DND-41 (cell line): ENCODE measurements at regions not wholly inside any gene's neighbourhood (a gene's known extent, or its start where the extent isn't known, plus 50 kb on each side); places are given as distances from the start of the nearest gene placed in this dataset.

Source experiments
- ATAC-seq: fragments of 200-7000 bp; cut with Tn5 transposase; 3 replicates; pipeline ENCODE4 v1.9.1; 2021; ENCODE audit warnings: low read depth; ENCODE audit not compliant: insufficient read depth
- DNase-seq: peaks from one replicate; pipeline ENCODE4 v3.0.0-alpha.2; 2020
- H2AFZ ChIP-seq: 2 replicates; pipeline ENCODE4 v1.6.0; 2012; ENCODE audit warnings: low read depth, low read length
- H3K27ac ChIP-seq: 2 replicates; pipeline ENCODE4 v1.5.1; 2012; ENCODE audit warnings: low read length, inconsistent platforms
- H3K27me3 ChIP-seq: fragments of 200-600 bp; sonication (generic); 2 replicates; pipeline ENCODE4 v1.6.0; 2012; ENCODE audit warnings: low read length, mild to moderate bottlenecking, inconsistent platforms; ENCODE audit not compliant: insufficient read depth, poor library complexity
- H3K36me3 ChIP-seq: 2 replicates; pipeline ENCODE4 v1.5.1; 2012; ENCODE audit warnings: low read length, inconsistent platforms; ENCODE audit not compliant: insufficient read depth
- H3K4me1 ChIP-seq: 2 replicates; pipeline ENCODE4 v1.5.1; 2012; ENCODE audit warnings: mild to moderate bottlenecking, low read length; ENCODE audit not compliant: insufficient read depth
- H3K4me2 ChIP-seq: 2 replicates; pipeline ENCODE4 v1.6.0; 2012; ENCODE audit warnings: mild to moderate bottlenecking, moderate library complexity, low read length, inconsistent platforms; ENCODE audit not compliant: insufficient read depth
- H3K4me3 ChIP-seq, 2 experiments: fragments of 200-600 bp in 1 of 2; shearing (Covaris generic) in 1 of 2; 2 replicates each; pipeline ENCODE4 v1.5.1; 2012 to 2016; ENCODE audit warnings: inconsistent platforms in 2 of 2, low read length in 2 of 2, mild to moderate bottlenecking in 2 of 2, low read depth in 1 of 2, moderate library complexity in 1 of 2
- H3K79me2 ChIP-seq: 2 replicates; pipeline ENCODE4 v1.6.0; 2012; ENCODE audit warnings: low read length, inconsistent platforms; ENCODE audit not compliant: insufficient read depth
- H3K9ac ChIP-seq: 2 replicates; pipeline ENCODE4 v1.6.0; 2012; ENCODE audit warnings: low read depth, mild to moderate bottlenecking, inconsistent platforms, low read length, moderate library complexity
- H3K9me3 ChIP-seq: 2 replicates; pipeline ENCODE4 v1.5.1; 2012; ENCODE audit warnings: low read length, moderate library complexity, mild to moderate bottlenecking, inconsistent platforms; ENCODE audit not compliant: insufficient read depth, severe bottlenecking
- H4K20me1 ChIP-seq: 2 replicates; pipeline ENCODE4 v1.6.0; 2012; ENCODE audit warnings: low read length; ENCODE audit not compliant: insufficient read depth
- EZH2 ChIP-seq: IDR thresholded peaks from 3 replicates; pipeline ENCODE4 v1.6.1; 2012; ENCODE audit warnings: borderline replicate concordance, low read depth, mild to moderate bottlenecking, moderate library complexity, low read length, inconsistent platforms; ENCODE audit not compliant: severe bottlenecking
- TF ChIP-seq, protein P1 (sequence below): IDR thresholded peaks from 2 replicates; pipeline ENCODE4 v1.5.1; 2012; ENCODE audit warnings: borderline replicate concordance, low read length, moderate library complexity, mild to moderate bottlenecking; ENCODE audit not compliant: poor library complexity, severe bottlenecking; ENCODE audit errors: extremely low read depth

DNA sequence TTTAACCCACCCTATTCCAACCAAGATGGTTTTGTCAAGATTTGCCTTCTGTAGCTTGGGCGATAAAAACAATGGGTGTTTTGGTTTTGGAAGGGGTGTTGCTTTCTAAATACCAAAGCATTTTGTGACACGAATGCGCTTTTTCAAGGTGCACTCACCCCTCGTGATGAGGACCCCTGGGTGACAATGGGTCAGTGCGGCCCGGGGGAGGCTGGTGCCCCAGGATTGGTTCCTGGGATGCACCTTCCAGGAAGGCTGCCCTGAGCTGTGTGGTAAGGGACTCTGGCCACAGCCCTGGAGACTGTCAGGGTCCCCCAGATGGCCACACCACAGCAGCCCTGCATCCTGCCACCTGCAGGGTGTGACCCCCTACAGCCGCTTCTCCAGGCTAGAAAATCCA, 180.6 kb upstream of the MYL2 start:
- TF ChIP-seq, protein P1, sequence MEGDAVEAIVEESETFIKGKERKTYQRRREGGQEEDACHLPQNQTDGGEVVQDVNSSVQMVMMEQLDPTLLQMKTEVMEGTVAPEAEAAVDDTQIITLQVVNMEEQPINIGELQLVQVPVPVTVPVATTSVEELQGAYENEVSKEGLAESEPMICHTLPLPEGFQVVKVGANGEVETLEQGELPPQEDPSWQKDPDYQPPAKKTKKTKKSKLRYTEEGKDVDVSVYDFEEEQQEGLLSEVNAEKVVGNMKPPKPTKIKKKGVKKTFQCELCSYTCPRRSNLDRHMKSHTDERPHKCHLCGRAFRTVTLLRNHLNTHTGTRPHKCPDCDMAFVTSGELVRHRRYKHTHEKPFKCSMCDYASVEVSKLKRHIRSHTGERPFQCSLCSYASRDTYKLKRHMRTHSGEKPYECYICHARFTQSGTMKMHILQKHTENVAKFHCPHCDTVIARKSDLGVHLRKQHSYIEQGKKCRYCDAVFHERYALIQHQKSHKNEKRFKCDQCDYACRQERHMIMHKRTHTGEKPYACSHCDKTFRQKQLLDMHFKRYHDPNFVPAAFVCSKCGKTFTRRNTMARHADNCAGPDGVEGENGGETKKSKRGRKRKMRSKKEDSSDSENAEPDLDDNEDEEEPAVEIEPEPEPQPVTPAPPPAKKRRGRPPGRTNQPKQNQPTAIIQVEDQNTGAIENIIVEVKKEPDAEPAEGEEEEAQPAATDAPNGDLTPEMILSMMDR, result no peak
- TF ChIP-seq EZH2, result no peak
- no peak overlapping the region for H3K4me2 ChIP-seq
- no peaks in the 10 kb centered on the region for H3K36me3 ChIP-seq
- no peak overlapping the region for H3K4me3 ChIP-seq
- no peaks in the 10 kb centered on the region for H4K20me1 ChIP-seq
- no peaks in the 10 kb centered on the region for H3K9me3 ChIP-seq
- no peaks in the 10 kb centered on the region for H3K4me1 ChIP-seq
- no peak overlapping the region for H3K9ac ChIP-seq
- H2AFZ ChIP-seq, result no peak overlapping the region
- no peak overlapping the region for H3K27ac ChIP-seq
- no peaks in the 10 kb centered on the region for H3K27me3 ChIP-seq
- DNase-seq (no peak), ATAC-seq (no peak)
- no peaks in the 10 kb centered on the region for H3K79me2 ChIP-seq

DNA sequence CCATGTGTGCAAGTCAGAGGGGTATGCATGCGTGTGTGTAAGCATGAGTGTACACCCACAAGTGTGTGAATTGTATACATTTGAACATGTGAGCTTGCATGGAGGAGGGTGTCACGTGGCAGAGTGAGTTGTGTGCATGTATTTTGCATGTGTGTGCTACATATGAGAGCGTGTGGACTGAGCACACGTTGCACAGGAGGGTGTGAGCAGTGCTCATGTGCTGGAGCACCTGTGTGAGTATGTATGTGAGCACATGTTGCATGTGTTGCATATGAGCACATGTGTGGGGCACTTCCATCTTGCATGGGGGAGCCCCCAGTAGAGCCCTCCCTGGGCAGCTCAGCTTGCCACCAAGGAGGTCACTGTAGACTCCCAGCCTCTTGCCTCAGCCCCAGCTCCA, 180.2 kb upstream of the MYL2 start:
- Histone ChIP-seq H3K9ac (no peak overlapping the region), H3K27ac (no peak overlapping the region), H3K9me3 (no peaks in the 10 kb centered on the region), H3K27me3 (no peaks in the 10 kb centered on the region), H3K4me1 (no peaks in the 10 kb centered on the region), H2AFZ (no peak overlapping the region), H3K79me2 (no peaks in the 10 kb centered on the region), H3K4me2 (no peak overlapping the region), H3K36me3 (no peaks in the 10 kb centered on the region), H3K4me3 (no peak overlapping the region), H4K20me1 (no peaks in the 10 kb centered on the region)
- no peak for DNase-seq
- ATAC-seq, result no peak
- TF ChIP-seq, protein P1, result no peak
- no peak for TF ChIP-seq EZH2

DNA sequence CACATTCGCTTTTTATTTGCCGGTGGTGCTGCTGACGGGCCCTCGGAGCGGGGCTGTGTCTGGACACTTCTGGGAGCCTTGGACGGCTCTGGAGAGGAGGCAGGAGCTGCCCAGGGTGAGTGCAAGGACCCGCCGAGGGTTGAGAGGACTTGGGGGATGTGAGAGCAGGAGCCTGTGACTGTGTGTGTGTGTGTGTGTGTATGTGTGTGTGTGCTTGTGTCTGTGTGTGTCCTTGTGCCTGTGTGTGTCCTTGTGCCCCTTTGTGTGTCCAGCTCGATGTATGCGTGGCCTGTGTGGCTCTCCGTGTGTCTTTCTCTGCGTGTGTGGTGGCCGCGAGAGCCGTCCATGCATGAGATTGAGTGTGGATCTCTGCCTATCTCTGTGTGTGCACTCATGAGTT, 179.6 kb upstream of the MYL2 start:
- Histone ChIP-seq H3K27ac (no peak overlapping the region), H3K4me1 (no peaks in the 10 kb centered on the region), H3K4me2 (no peak overlapping the region), H3K79me2 (no peaks in the 10 kb centered on the region), H4K20me1 (no peaks in the 10 kb centered on the region), H3K36me3 (no peaks in the 10 kb centered on the region), H3K9ac (no peak overlapping the region), H2AFZ (no peak overlapping the region), H3K27me3 (no peaks in the 10 kb centered on the region), H3K9me3 (no peaks in the 10 kb centered on the region), H3K4me3 (no peak overlapping the region)
- DNase-seq (no peak), ATAC-seq (no peak)
- TF ChIP-seq, protein P1, result no peak
- TF ChIP-seq EZH2, result no peak

DNA sequence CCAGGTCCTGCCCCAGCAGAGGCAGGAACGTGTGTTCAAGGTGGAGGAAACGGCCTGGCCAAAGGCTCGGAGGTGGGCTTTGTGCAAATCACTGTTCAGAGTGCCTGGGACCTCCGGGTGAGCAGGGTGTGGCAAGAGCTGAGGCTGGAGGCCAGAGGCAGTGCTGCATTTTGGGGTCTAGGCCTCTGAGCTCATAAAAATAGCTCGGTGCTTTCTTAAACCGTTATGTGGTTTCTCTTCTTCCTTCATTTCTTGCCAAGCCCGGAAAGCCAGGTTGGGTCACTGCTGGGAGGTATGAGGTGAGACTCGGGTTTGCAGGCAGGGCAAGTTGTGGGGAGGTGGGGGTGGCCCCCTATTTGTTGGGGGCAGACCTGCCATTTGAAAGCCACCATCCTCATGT, 178.8 kb upstream of the MYL2 start:
- no peak overlapping the region for H3K9ac ChIP-seq
- H3K4me3 ChIP-seq, result no peak overlapping the region
- H3K27ac ChIP-seq, result no peak overlapping the region

More for the DNA sequence above, 178.8 kb upstream of the MYL2 start:
- no peak overlapping the region for H2AFZ ChIP-seq
- no peak for ATAC-seq
- H3K27me3 ChIP-seq, result peaks cover 3% of the 10 kb centered on the region
- H4K20me1 ChIP-seq, result no peaks in the 10 kb centered on the region
- TF ChIP-seq, protein P1, result no peak
- no peak for TF ChIP-seq EZH2
- H3K4me2 ChIP-seq, result no peak overlapping the region
- H3K36me3 ChIP-seq, result no peaks in the 10 kb centered on the region
- H3K4me1 ChIP-seq, result no peaks in the 10 kb centered on the region
- no peak for DNase-seq
- H3K9me3 ChIP-seq, result no peaks in the 10 kb centered on the region
- H3K79me2 ChIP-seq, result no peaks in the 10 kb centered on the region
